ENCODE measurements at regions not wholly inside any gene's neighbourhood (a gene's known extent, or its start where the extent isn't known, plus 50 kb on each side); places are given as distances from the start of the nearest gene placed in this dataset.

DNA sequence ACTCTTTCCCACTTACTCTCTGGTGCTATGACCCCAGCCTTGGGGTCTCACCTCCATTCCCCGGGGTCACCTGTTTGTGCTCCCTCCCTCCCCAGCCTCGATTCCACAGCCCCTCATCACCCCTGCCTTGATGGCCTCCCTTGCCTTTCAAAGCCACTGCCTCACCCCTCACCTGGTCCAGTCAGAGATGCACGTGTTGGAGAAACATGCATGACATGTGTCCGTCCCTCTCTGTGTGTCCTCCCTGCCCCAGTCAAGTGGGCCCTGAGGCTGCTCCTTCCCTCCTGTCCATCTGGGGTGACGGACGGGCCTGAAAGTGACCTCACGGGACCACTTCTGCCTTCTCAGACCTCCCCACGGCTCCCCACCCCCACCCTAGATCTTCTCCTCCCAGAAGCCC is 82.3 kb upstream of the TWIST2 start:
- TF ChIP-seq, protein P1, sequence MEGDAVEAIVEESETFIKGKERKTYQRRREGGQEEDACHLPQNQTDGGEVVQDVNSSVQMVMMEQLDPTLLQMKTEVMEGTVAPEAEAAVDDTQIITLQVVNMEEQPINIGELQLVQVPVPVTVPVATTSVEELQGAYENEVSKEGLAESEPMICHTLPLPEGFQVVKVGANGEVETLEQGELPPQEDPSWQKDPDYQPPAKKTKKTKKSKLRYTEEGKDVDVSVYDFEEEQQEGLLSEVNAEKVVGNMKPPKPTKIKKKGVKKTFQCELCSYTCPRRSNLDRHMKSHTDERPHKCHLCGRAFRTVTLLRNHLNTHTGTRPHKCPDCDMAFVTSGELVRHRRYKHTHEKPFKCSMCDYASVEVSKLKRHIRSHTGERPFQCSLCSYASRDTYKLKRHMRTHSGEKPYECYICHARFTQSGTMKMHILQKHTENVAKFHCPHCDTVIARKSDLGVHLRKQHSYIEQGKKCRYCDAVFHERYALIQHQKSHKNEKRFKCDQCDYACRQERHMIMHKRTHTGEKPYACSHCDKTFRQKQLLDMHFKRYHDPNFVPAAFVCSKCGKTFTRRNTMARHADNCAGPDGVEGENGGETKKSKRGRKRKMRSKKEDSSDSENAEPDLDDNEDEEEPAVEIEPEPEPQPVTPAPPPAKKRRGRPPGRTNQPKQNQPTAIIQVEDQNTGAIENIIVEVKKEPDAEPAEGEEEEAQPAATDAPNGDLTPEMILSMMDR (IDR thresholded peaks at IDR 0.05; ENCODE audit: insufficient read depth, low read depth, low read length) = no peak
- H3K4me3 ChIP-seq (ENCODE audit: low read depth, low read length) = no peak overlapping the region
- peaks cover 17% of the 10 kb centered on the region for H3K27me3 ChIP-seq (ENCODE audit: control insufficient read depth, insufficient read depth, low read length)
- DNase-seq (ENCODE audit: low read depth) = no peak
- POLR2A ChIA-PET = no interaction called here
- CTCF ChIA-PET = no interaction called here
- no peaks in the 10 kb centered on the region for H3K36me3 ChIP-seq (ENCODE audit: control insufficient read depth, insufficient read depth, low read length)

GRCh38 chr2:238771218-238771617 is 76.7 kb upstream of the TWIST2 start:
- ChIA-PET POLR2A (no interaction called here), CTCF (interaction anchor here (0.9 to 1.5 kb wide), 3 partner anchors 9 to 18 kb away, joined by 3 to 4 read pairs (median 3); no protein-coding TSS in a partner anchor)
- DNase-seq (ENCODE audit: low read depth) = no peak
- Histone ChIP-seq H3K4me3 (ENCODE audit: low read depth, low read length) (no peak overlapping the region), H3K36me3 (ENCODE audit: control insufficient read depth, insufficient read depth, low read length) (no peaks in the 10 kb centered on the region), H3K27me3 (ENCODE audit: control insufficient read depth, insufficient read depth, low read length) (peaks cover 17% of the 10 kb centered on the region)
- TF ChIP-seq, protein P1 (IDR thresholded peaks at IDR 0.05; ENCODE audit: insufficient read depth, low read depth, low read length) = peak; percentile 41

DNA sequence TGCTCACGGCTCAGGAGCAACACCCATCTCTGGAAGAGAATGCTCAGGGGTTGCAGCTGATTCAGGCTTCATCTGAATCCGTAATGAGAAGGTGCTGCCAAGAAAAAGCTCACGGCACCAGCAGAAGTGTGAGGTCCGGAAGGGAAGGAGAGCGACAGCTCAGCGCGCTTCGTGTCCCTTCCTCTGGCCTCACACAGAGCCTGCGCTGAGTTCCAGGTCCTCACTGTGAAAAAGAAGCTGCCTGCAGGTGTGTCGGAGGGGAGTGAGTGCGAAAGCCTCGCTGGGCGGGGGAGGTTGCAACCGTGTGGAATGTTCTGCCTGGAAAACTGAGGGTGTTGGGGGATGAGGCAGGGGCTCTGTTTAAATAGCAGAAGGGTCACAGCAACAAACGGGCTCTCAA is 76.2 kb upstream of the TWIST2 start:
- ChIA-PET POLR2A (no interaction called here), CTCF (interaction anchor here (0.9 to 1.5 kb wide), 3 partner anchors 9 to 19 kb away, joined by 3 to 4 read pairs (median 3); no protein-coding TSS in a partner anchor)
- DNase-seq (ENCODE audit: low read depth) = no peak
- TF ChIP-seq, protein P1 (IDR thresholded peaks at IDR 0.05; ENCODE audit: insufficient read depth, low read depth, low read length) = no peak
- Histone ChIP-seq H3K4me3 (ENCODE audit: low read depth, low read length) (no peak overlapping the region), H3K36me3 (ENCODE audit: control insufficient read depth, insufficient read depth, low read length) (no peaks in the 10 kb centered on the region), H3K27me3 (ENCODE audit: control insufficient read depth, insufficient read depth, low read length) (peaks cover 16% of the 10 kb centered on the region)

DNA sequence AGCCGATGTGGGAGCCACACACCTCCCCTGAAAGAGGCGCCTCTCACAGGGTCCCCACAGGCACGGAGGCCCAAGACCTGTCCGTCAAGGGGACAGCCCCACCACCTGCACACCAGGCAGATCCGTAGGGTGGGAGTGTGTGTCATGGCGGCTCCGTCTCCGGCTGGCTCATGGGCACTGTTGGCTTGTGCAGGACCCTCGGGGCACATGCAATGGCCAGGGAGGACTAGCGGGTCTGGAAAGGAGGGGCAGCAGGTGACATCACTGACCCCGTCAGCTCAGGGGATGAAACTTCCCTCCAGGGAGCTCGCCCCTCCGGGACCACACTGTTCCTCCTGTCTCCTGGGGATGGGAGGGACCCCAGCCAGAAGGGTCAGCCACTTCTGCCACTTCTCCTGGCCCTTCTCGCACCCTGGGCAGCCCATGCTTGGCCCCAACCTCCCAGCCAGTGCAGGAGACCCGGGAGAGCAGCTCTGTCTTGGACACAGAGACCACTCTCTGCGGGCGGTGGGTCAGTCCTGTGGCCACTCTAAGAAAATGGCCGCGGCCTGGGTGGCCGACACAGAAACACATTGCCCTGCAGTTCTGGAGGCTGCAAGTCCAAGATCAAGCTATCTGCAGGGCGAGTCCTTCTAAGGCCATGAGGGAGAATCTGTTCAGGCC is 75.1 kb upstream of the TWIST2 start:
- DNase-seq (ENCODE audit: low read depth) = no peak
- CTCF ChIA-PET = no interaction called here
- no peaks in the 10 kb centered on the region for H3K36me3 ChIP-seq (ENCODE audit: control insufficient read depth, insufficient read depth, low read length)
- POLR2A ChIA-PET = no interaction called here
- peaks cover 12% of the 10 kb centered on the region for H3K27me3 ChIP-seq (ENCODE audit: control insufficient read depth, insufficient read depth, low read length)
- no peak overlapping the region for H3K4me3 ChIP-seq (ENCODE audit: low read depth, low read length)
- TF ChIP-seq, protein P1 (IDR thresholded peaks at IDR 0.05; ENCODE audit: insufficient read depth, low read depth, low read length) = no peak

DNA sequence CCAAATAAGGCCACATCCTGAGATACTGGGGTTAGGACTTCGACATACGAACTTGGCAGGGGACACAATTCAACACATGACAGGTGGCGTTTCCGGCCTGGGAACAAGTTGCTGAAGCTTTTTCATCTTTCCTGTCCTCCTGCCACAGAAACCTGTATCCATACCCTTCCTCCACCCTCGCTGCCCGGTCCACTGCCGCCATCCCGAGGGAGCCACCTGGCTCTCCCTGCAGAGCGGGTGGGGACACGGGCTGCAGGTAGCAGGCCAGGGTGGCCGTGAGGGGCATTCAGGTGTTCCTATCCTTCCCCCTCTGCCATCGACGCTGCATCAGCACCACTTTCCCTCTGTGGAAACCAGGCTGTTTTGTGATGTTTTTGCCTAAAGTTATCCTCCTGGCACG is 74.4 kb upstream of the TWIST2 start:
- no peak overlapping the region for H3K4me3 ChIP-seq (ENCODE audit: low read depth, low read length)
- no peak for DNase-seq (ENCODE audit: low read depth)
- H3K27me3 ChIP-seq (ENCODE audit: control insufficient read depth, insufficient read depth, low read length) = peaks cover 9% of the 10 kb centered on the region
- ChIA-PET POLR2A (no interaction called here), CTCF (no interaction called here)
- TF ChIP-seq, protein P1 (IDR thresholded peaks at IDR 0.05; ENCODE audit: insufficient read depth, low read depth, low read length) = no peak
- no peaks in the 10 kb centered on the region for H3K36me3 ChIP-seq (ENCODE audit: control insufficient read depth, insufficient read depth, low read length)

Data from BJ (cell line).